ENCODE measurements at regions not wholly inside any gene's neighbourhood (a gene's known extent, or its start where the extent isn't known, plus 50 kb on each side); places are given as distances from the start of the nearest gene placed in this dataset.

DNA sequence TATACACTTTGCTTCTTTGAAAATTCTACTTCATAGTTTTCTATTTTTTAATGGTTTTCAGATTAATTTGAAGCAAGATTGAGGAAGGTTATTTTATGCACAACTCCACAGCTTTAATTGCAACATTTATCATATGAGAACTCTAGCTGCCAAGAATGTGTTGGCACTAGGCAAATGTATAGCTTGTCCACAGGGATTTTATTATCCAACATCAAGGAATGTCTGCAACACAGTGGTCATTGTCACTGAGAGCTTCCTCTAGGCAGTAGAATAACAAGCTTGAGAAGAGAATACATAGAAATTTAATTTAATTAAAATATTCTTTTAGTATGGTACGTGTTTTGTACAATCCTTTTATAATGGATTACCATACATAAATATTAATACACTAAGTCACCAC lies 1600.8 kb downstream of the ARAP2 start:
- Histone ChIP-seq H3K9me3 (ENCODE audit: low read depth) (no peaks in the 10 kb centered on the region), H3K4me3 (no peak overlapping the region), H3K4me2 (ENCODE audit: unreplicated experiment) (no peak overlapping the region), H3F3A (ENCODE audit: insufficient read depth) (no peaks in the 10 kb centered on the region), H3K9me2 (ENCODE audit: insufficient read depth) (no peaks in the 10 kb centered on the region), H3K36me3 (ENCODE audit: low read depth) (no peaks in the 10 kb centered on the region), H3K79me2 (ENCODE audit: insufficient read depth) (no peaks in the 10 kb centered on the region), H3K4me1 (ENCODE audit: insufficient read depth) (no peaks in the 10 kb centered on the region), H4K20me1 (ENCODE audit: insufficient read depth) (no peaks in the 10 kb centered on the region), H3K9ac (no peak overlapping the region), H2AFZ (no peak overlapping the region), H3K27me3 (replicated peaks; ENCODE audit: insufficient read depth) (no peaks in the 10 kb centered on the region), H3K27ac (no peak overlapping the region)
- WGBS, 2 experiments (ENCODE audit: low coverage in 1 of 2, low lambda C conversion rate in 2 of 2, missing lambda C conversion rate in 2 of 2): 28 to 31% methylated on average over 1 of the region's 1 CpG
- in situ Hi-C loops (cut with MboI): no loop called here
- TF ChIP-seq EZH2phosphoT487 (IDR thresholded peaks at IDR 0.05; ENCODE audit: insufficient read depth, low read depth): no peak
- TF ChIP-seq EZH2 (IDR thresholded peaks at IDR 0.05; ENCODE audit: insufficient read depth, poor library complexity, severe bottlenecking): no peak
- no peak for DNase-seq

DNA sequence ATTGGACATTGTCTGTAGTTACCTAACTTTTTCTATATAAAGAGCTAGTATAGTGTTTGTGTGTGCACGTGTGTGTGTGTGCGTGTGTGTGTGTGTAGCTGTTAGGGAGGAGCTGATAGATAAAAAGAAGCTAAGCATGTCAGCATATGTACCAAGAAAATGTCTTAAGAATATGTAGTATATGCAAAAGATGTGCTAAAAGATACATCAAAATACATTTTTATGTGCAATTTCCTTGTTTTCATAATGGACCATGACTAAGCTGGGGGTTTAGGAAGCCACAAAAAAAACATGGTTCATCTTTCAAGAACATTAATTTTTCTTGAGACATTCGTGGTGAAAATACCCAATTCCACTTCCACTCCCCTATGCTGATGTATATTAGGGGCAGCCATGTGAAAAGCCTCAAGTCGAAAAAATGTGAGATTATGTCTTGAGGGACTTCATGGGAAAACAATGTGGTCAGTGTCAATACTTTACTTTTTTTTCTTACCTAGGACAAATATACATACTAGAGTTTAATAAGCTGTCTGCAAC lies 1599.7 kb downstream of the ARAP2 start:
- no peaks in the 10 kb centered on the region for H3K27me3 ChIP-seq (replicated peaks; ENCODE audit: insufficient read depth)
- H3K9me3 ChIP-seq (ENCODE audit: low read depth): no peaks in the 10 kb centered on the region
- 24 to 34% methylated on average over 4 of the region's 4 CpGs for WGBS, 2 experiments (ENCODE audit: low coverage in 1 of 2, low lambda C conversion rate in 2 of 2, missing lambda C conversion rate in 2 of 2)
- DNase-seq: no peak
- no peaks in the 10 kb centered on the region for H3K79me2 ChIP-seq (ENCODE audit: insufficient read depth)
- H3K9me2 ChIP-seq (ENCODE audit: insufficient read depth): no peaks in the 10 kb centered on the region
- no peaks in the 10 kb centered on the region for H3K4me1 ChIP-seq (ENCODE audit: insufficient read depth)
- H4K20me1 ChIP-seq (ENCODE audit: insufficient read depth): no peaks in the 10 kb centered on the region
- no peak overlapping the region for H3K9ac ChIP-seq
- no peak overlapping the region for H2AFZ ChIP-seq
- H3F3A ChIP-seq (ENCODE audit: insufficient read depth): no peaks in the 10 kb centered on the region
- in situ Hi-C loops (cut with MboI): no loop called here
- no peak overlapping the region for H3K4me2 ChIP-seq (ENCODE audit: unreplicated experiment)
- TF ChIP-seq EZH2phosphoT487 (IDR thresholded peaks at IDR 0.05; ENCODE audit: insufficient read depth, low read depth) (no peak), EZH2 (IDR thresholded peaks at IDR 0.05; ENCODE audit: insufficient read depth, poor library complexity, severe bottlenecking) (no peak)
- H3K36me3 ChIP-seq (ENCODE audit: low read depth): no peaks in the 10 kb centered on the region
- no peak overlapping the region for H3K4me3 ChIP-seq
- no peak overlapping the region for H3K27ac ChIP-seq

DNA sequence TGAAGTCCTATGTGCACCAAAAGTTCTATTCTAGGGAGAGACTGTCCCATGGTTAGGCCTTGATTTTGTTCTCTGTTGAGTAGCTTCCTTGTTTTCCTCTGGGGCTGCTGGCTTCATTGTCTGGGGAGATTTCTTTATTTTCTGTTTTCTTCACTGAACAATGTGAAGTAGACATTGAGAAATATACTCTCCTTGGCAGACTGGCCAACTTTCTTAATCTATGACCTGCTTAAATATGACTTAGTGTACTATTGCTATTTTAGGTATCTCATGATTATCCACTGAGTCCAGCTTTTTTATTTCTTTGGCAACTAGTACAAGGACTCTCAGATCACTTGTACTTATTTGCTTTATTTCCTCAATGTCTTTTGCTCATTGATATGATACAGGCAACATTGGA lies 1594.6 kb downstream of the ARAP2 start:
- H3F3A ChIP-seq (ENCODE audit: insufficient read depth): no peaks in the 10 kb centered on the region
- TF ChIP-seq EZH2phosphoT487 (IDR thresholded peaks at IDR 0.05; ENCODE audit: insufficient read depth, low read depth) (no peak), EZH2 (IDR thresholded peaks at IDR 0.05; ENCODE audit: insufficient read depth, poor library complexity, severe bottlenecking) (no peak)

DNA sequence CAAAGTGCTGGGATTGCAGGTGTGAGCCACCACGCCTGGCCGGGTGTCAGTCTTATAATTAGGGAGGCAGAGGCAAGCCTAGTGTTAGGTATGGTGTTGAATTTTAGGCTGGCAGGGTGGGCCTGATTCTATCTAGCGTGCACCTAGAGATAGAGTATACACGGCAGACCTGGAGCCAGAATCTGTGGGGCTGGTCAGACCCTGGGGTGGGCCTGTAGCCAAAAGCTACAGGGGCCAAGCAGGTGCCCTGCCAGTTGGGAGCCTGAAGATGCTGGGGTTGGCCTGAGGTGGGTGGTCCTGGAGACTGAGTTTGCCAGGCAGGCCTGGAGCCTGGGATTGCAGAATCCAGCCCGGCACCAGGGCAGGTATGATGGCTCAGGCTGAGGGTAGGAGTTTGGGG lies 1580.3 kb downstream of the ARAP2 start:
- H4K20me1 ChIP-seq (ENCODE audit: insufficient read depth): no peaks in the 10 kb centered on the region
- H3F3A ChIP-seq (ENCODE audit: insufficient read depth): no peaks in the 10 kb centered on the region
- H3K79me2 ChIP-seq (ENCODE audit: insufficient read depth): no peaks in the 10 kb centered on the region
- TF ChIP-seq EZH2 (IDR thresholded peaks at IDR 0.05; ENCODE audit: insufficient read depth, poor library complexity, severe bottlenecking): no peak
- no peak for TF ChIP-seq EZH2phosphoT487 (IDR thresholded peaks at IDR 0.05; ENCODE audit: insufficient read depth, low read depth)
- 44 to 46% methylated on average over 5 of the region's 5 CpGs for WGBS, 2 experiments (ENCODE audit: low coverage in 1 of 2, low lambda C conversion rate in 2 of 2, missing lambda C conversion rate in 2 of 2)
- no peaks in the 10 kb centered on the region for H3K9me2 ChIP-seq (ENCODE audit: insufficient read depth)
- no peaks in the 10 kb centered on the region for H3K4me1 ChIP-seq (ENCODE audit: insufficient read depth)
- no peaks in the 10 kb centered on the region for H3K9me3 ChIP-seq (ENCODE audit: low read depth)
- no peak for DNase-seq
- no peak overlapping the region for H3K4me3 ChIP-seq
- no peak overlapping the region for H3K27ac ChIP-seq
- no peaks in the 10 kb centered on the region for H3K27me3 ChIP-seq (replicated peaks; ENCODE audit: insufficient read depth)
- in situ Hi-C loops (cut with MboI): no loop called here
- no peak overlapping the region for H3K4me2 ChIP-seq (ENCODE audit: unreplicated experiment)
- no peaks in the 10 kb centered on the region for H3K36me3 ChIP-seq (ENCODE audit: low read depth)
- H3K9ac ChIP-seq: no peak overlapping the region
- no peak overlapping the region for H2AFZ ChIP-seq

More for the DNA sequence above, 1594.6 kb downstream of the ARAP2 start:
- in situ Hi-C loops (cut with MboI): no loop called here
- H2AFZ ChIP-seq: no peak overlapping the region
- H3K36me3 ChIP-seq (ENCODE audit: low read depth): no peaks in the 10 kb centered on the region
- H3K9me3 ChIP-seq (ENCODE audit: low read depth): no peaks in the 10 kb centered on the region
- no peak overlapping the region for H3K27ac ChIP-seq
- no peaks in the 10 kb centered on the region for H3K4me1 ChIP-seq (ENCODE audit: insufficient read depth)
- no peak overlapping the region for H3K9ac ChIP-seq
- H3K9me2 ChIP-seq (ENCODE audit: insufficient read depth): no peaks in the 10 kb centered on the region
- H3K4me2 ChIP-seq (ENCODE audit: unreplicated experiment): no peak overlapping the region
- H3K4me3 ChIP-seq: no peak overlapping the region
- H3K79me2 ChIP-seq (ENCODE audit: insufficient read depth): no peaks in the 10 kb centered on the region
- DNase-seq: no peak
- H4K20me1 ChIP-seq (ENCODE audit: insufficient read depth): no peaks in the 10 kb centered on the region
- no peaks in the 10 kb centered on the region for H3K27me3 ChIP-seq (replicated peaks; ENCODE audit: insufficient read depth)

DNA sequence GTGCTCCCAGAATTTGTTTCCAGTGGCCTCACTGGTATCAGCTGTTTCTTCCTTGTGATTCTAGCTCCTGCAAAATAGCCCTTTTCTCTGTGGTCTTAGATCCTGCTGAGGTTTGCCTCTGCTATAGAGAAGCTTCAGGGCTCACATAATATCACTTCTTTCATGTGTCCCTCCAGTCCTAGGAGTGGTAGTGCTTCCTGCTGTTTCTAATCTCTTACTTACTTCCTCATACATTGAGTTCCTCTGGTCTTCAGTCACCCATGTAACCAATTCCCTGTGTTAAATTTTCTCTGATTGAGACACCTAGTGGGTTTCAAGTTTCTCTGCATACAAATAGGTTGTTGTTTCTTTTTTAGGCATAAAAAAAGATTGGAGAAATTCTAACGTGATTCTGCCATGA lies 1567.9 kb downstream of the ARAP2 start:
- no peak overlapping the region for H3K4me3 ChIP-seq
- no peaks in the 10 kb centered on the region for H3K9me2 ChIP-seq (ENCODE audit: insufficient read depth)
- no peaks in the 10 kb centered on the region for H4K20me1 ChIP-seq (ENCODE audit: insufficient read depth)
- H3K79me2 ChIP-seq (ENCODE audit: insufficient read depth): no peaks in the 10 kb centered on the region
- DNase-seq: no peak
- H3K27me3 ChIP-seq (replicated peaks; ENCODE audit: insufficient read depth): no peaks in the 10 kb centered on the region
- H2AFZ ChIP-seq: no peak overlapping the region
- TF ChIP-seq EZH2 (IDR thresholded peaks at IDR 0.05; ENCODE audit: insufficient read depth, poor library complexity, severe bottlenecking) (no peak), EZH2phosphoT487 (IDR thresholded peaks at IDR 0.05; ENCODE audit: insufficient read depth, low read depth) (no peak)
- no peak overlapping the region for H3K27ac ChIP-seq
- no peaks in the 10 kb centered on the region for H3K9me3 ChIP-seq (ENCODE audit: low read depth)
- H3K36me3 ChIP-seq (ENCODE audit: low read depth): no peaks in the 10 kb centered on the region
- in situ Hi-C loops (cut with MboI): no loop called here
- H3K4me1 ChIP-seq (ENCODE audit: insufficient read depth): no peaks in the 10 kb centered on the region
- H3K4me2 ChIP-seq (ENCODE audit: unreplicated experiment): no peak overlapping the region
- H3K9ac ChIP-seq: no peak overlapping the region
- H3F3A ChIP-seq (ENCODE audit: insufficient read depth): no peaks in the 10 kb centered on the region
- WGBS, 2 experiments (ENCODE audit: low coverage in 1 of 2, low lambda C conversion rate in 2 of 2, missing lambda C conversion rate in 2 of 2): 0 to 2% methylated on average over 1 of the region's 1 CpG
